GM19468 (cell line): ENCODE measurements at regions not wholly inside any gene's neighbourhood (a gene's known extent, or its start where the extent isn't known, plus 50 kb on each side); places are given as distances from the start of the nearest gene placed in this dataset.

ENCODE experiments used
- ATAC-seq: cut with Tn5 transposase; IDR thresholded peaks from one replicate; pipeline ENCODE4 v1.9.1; 2021; ENCODE audit warnings: mild to moderate bottlenecking, moderate library complexity, moderate number of reproducible peaks; ENCODE audit not compliant: unreplicated experiment; ENCODE audit errors: extremely low read depth

DNA sequence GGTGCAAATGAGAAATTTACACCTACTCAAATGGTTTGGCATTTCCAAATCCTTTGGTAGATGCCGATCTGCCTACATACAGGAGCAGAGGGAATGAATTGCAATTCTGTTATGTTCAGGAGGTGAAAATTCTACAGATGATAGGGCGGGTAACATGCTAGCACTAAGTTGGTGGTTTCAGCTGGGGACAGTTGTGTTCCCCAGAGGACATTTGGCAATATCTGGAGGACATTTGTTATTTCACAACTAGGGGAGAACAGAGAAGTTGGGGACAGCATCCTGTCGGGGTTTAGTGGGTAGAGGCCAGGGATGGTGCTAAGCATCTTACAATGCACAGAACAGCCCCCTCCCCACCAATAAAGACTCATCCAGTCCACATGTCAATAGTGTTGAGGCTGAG, 96.5 kb upstream of the PUDP start:
- ATAC-seq, result no peak

- peak; percentile 67 for ATAC-seq
Observed at GRCh38 chrX:7242613-7243012, 94.7 kb upstream of the PUDP start.

- no peak for ATAC-seq
Observed at GRCh38 chrX:7240929-7241328, 93.0 kb upstream of the PUDP start.

DNA sequence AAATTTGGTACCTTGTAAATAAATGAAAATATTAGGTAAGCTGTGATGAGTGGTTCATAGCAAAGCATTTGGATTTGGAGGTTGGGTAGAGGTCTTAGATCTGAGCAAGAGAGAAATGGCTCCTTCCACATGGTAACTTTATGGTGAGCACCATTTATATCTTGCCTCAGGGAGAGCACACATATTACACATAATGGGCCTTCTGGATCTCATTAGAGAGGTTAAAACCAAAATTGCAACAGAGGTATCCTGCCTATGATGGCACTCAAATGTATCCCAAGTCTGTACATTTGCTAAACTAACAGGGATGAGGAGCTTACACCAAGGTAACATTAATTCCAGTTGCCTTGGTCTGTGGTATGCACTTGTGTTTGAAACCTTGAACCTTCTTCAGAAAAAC, 87.1 kb upstream of the PUDP start:
- no peak for ATAC-seq

GRCh38 chrX:7233580-7234406, 85.8 kb upstream of the PUDP start:
- no peak for ATAC-seq

DNA sequence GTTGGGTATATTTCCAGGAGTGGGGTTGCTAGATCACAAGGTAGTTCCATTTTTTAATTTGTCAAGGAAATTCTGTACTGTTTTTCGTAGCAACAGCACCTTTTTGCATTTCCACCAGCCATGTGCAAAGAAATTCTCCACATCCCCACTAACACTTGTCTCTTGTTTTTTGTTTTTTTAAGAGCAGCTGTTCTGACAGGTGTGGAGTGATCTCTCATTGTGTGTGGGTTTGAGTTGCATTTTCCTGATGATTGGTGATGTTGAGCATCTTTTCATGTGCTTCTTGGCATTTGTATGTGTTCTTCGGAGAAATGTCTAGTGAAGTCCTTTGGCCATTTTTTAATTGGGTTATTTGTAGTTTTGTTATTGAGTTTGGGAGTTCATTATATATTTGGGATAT, 80.3 kb upstream of the PUDP start:
- no peak for ATAC-seq

- no peak for ATAC-seq
Observed at GRCh38 chrX:7225338-7225737, 77.4 kb upstream of the PUDP start.

DNA sequence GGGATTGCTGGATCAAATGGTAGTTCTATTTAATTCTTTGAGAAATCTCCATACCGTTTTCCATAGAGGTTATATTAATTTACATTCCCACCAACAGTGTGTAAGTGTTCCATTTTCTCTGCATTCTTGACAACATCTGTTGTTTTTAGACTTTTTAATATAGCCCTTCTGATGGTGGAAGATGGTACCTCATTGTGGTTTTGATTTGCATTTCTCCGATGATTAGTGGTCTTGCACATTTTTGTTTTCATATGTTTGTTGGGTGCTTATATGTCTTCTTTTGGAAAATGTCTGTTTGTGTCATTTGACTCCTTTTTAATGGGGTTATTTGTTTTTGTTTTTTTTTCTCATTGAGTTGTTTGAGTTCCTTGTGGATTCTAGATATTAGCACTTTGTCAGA, 75.3 kb upstream of the PUDP start:
- ATAC-seq, result no peak

GRCh38 chrX:7220121-7220520, 72.2 kb upstream of the PUDP start:
- no peak for ATAC-seq

GRCh38 chrX:7219153-7219705, 71.3 kb upstream of the PUDP start:
- ATAC-seq, result no peak

GRCh38 chrX:7218321-7219152, 70.6 kb upstream of the PUDP start:
- ATAC-seq, result no peak

DNA sequence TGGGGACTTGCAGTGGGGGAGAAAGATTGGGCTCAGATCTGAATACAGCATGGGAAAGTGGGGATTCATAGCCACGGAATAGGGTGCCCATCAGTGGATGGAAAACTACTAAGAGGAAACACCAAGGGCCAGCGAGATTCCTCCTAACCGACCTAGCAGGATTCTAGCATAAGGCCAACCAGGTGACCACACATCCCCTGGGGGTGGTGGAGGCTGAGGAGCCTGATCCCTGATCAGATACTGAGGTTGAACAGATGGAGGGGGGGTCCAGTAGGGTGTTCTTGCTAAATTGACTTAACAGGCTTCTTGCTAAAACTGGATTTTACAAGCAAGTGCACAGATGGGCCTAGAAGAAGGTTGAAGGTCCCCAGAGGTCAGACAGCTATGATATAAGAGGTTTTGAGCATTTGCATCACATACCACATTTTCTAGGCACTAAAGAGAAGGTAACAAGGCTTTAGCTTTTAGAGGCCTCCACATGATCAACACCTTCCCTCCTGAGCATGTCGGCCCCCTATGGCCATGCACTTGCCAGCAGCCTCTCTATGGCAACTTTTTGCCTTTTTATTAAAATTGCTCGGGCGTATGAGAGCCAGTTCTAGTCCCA, 69.1 kb upstream of the PUDP start:
- ATAC-seq, result no peak

DNA sequence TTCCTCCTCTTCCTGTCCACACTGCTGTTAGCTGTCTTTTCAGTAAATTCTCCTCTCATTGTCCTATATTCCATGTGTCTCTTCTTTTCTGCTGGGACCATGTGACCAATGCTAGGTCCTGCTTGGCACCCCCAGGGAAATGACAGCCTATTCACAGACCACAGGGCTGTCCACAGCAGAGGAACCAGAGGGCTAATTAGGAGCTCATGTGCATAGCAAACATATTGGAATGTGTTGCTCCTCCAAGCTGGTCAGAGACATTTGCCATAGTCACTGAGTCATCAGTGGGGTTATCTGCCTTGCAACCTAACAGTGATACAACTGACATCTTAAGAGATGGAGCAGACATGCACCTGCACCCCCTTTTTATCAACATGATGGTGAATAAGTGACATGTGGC, 67.9 kb upstream of the PUDP start:
- ATAC-seq, result no peak

GRCh38 chrX:7214251-7214650, 66.3 kb upstream of the PUDP start:
- ATAC-seq, result no peak

DNA sequence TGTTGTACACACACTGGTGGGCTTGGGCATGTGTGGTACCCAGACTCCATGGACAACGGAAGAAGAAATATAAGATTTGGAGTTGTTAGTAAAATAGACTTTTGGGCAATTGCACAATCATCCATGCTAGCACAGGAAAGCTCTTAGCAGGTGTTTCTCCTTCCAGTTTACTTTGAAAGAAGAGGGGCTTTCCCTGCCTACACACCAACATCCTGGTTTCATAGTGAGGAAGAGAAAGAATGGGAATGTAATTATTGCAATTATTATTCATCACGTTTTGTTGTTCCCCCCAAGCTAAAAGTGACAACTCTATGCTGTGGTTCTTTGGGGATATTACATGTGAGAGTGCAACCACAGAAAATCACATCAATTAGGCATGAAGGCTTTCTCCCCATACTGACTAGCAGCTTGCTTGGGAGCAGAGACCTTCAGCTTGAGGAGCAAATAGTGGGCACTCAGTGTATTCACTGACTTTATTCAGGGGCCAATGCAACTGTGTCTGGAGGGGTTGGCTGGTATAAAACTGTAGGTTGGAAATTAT, 57.2 kb upstream of the PUDP start:
- ATAC-seq, result no peak

DNA sequence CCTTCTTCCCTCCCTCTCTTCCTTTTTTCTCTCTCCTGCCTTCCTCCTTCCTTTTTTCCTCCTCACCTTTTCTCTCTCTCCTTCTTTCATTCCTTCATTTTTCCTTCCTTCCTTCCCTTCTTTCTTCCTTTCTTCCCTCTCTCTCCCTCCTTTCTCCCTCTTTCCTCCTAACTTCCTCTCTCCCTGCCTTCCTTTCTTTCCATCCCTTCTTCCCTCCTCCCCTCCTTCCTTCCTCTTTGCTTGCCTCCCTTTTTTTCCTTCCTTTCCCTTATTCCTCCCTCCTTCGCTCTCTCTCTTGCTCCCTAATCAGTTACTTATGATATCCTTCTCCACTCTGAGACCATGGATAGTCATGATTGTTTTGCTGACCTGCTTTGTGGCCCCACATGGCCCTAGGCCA, 56.7 kb upstream of the PUDP start:
- no peak for ATAC-seq

DNA sequence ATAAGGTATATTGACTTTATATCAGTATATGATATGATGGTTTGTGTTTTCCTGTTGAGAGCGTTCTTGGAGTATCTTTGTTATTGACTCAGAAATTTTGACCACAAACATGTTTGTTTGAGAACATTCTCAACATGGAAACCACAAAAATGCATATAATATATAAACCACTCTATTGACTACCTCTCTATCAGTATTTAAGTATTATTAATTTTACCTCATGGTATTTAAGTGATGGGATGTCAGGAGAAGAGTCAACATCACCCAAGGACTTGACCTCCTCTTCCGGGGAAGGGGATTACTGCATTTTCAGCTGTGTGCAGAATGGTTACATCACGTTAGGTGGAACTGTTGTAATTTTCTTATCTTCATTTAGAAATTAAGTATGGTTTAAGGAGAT, 54.3 kb upstream of the PUDP start:
- ATAC-seq, result no peak

GRCh38 chrX:7201496-7201895, 53.5 kb upstream of the PUDP start:
- ATAC-seq, result no peak

DNA sequence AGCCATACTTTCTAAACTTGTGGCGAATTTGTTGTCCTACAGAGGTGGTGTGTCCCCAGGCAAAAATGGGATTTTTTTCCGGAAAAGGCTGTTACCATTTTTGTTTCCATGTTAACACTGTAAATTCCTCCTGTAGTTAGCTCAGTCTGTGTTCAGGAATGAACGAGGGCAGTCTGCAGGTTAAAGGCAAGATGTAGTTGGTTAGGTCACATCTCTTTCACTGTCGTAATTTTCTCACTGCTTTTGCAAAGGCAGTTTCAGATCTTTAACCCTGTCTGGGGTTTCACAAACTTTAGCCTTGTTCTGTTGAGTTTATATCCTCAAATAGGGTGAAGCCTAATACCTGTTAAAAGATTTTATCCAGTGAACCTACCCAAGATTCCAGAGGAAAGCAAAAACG, 50.5 kb upstream of the PUDP start:
- no peak for ATAC-seq
